OCI-LY3 (cell line): ENCODE measurements at regions not wholly inside any gene's neighbourhood (a gene's known extent, or its start where the extent isn't known, plus 50 kb on each side); places are given as distances from the start of the nearest gene placed in this dataset.

Experiments used
- EZH2phosphoT487 ChIP-seq: fragments of 200-600 bp; shearing (Covaris generic); IDR thresholded peaks from 2 replicates; pipeline ENCODE4 v1.6.1; 2018; ENCODE audit warnings: antibody characterized with exemption, mixed run types, low read depth
- TF ChIP-seq, protein P1 (sequence below): fragments of 200-600, 300-600 bp; sonication (generic); IDR thresholded peaks from 2 replicates; pipeline ENCODE4 v1.5.1; 2014; ENCODE audit warnings: antibody characterized with exemption, low read length, low read depth

- TF ChIP-seq EZH2phosphoT487 = no peak
- TF ChIP-seq, protein P1, sequence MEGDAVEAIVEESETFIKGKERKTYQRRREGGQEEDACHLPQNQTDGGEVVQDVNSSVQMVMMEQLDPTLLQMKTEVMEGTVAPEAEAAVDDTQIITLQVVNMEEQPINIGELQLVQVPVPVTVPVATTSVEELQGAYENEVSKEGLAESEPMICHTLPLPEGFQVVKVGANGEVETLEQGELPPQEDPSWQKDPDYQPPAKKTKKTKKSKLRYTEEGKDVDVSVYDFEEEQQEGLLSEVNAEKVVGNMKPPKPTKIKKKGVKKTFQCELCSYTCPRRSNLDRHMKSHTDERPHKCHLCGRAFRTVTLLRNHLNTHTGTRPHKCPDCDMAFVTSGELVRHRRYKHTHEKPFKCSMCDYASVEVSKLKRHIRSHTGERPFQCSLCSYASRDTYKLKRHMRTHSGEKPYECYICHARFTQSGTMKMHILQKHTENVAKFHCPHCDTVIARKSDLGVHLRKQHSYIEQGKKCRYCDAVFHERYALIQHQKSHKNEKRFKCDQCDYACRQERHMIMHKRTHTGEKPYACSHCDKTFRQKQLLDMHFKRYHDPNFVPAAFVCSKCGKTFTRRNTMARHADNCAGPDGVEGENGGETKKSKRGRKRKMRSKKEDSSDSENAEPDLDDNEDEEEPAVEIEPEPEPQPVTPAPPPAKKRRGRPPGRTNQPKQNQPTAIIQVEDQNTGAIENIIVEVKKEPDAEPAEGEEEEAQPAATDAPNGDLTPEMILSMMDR = no peak
Observed at GRCh38 chr18:43671431-43671830, 394.1 kb upstream of the SYT4 start.
